NT2/D1 (cell line): ENCODE measurements at regions not wholly inside any gene's neighbourhood (a gene's known extent, or its start where the extent isn't known, plus 50 kb on each side); places are given as distances from the start of the nearest gene placed in this dataset.

Experiments
- YY1 ChIP-seq: IDR thresholded peaks from 2 replicates; pipeline ENCODE4 v1.6.1; 2011; ENCODE audit not compliant: insufficient read length, insufficient read depth
- ZNF274 ChIP-seq: IDR thresholded peaks from 2 replicates; pipeline ENCODE4 v1.6.1; 2011; ENCODE audit warnings: mild to moderate bottlenecking, low read depth, low read length

GRCh38 chr2:53018825-53019425 lies 748.7 kb upstream of the CHAC2 start:
- TF ChIP-seq ZNF274 (no peak), YY1 (no peak)
